Nucleus accumbens (tissue), 56 donors: ENCODE measurements at regions not wholly inside any gene's neighbourhood (a gene's known extent, or its start where the extent isn't known, plus 50 kb on each side); places are given as distances from the start of the nearest gene placed in this dataset.
"Not testable (repeated sequence)": the region's sequence is repeated elsewhere in the genome, so short reads cannot be mapped to it uniquely, and the experiment has no call there.

Experiments
- DNase-seq, 56 donors: peaks; one replicate each; lab custom pipeline; 2025; lab: John Stamatoyannopoulos, UW

GRCh38 chr9:126164796-126165525, 161.7 kb upstream of the MVB12B start:
- DNase-seq, result peak in 38 of 56 donors; percentile 12 to 85 (median 66)

GRCh38 chr9:126165755-126166154, 160.9 kb upstream of the MVB12B start:
- no peak for DNase-seq

GRCh38 chr9:126166291-126166690, 160.3 kb upstream of the MVB12B start:
- no peak for DNase-seq

DNA sequence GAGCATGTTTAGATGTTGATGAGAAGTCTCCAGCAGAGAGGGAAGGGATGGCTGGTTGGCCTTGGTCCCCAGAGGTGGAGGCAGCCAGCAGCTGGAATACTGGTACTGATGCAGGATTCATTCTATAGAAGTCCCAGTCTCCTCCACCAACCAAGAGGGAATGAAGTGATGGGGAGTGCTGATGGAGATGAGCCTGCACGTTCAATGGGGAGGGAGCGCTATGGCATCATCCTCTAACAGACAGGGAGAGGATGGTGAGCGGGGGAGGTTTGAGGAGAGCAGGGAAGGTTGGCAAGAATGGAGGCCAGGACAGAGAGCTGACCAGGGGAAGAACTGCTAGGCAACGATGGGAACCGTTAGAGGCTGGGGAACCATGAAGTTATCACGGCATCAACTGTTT, 159.8 kb upstream of the MVB12B start:
- no peak for DNase-seq

DNA sequence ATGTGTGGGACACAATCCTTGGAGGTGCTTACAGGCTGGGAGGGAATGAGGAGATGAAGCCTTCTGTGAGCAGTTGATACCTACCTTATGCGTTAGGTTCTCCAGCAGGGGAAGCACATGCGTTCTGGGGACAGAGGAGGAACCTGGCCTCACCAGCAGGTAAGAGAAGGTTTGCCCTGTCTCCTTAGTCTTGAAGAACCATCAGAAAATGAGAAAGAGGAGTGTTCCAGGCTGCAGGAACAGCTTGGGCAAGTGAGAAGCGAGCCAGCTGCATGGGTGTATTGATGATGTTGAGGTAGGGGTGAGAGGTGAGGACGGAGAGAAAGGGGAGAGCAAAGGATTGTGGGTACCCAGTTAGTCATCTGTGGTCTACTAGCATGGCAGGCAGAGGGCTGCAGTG, 156.9 kb upstream of the MVB12B start:
- DNase-seq, result no peak

- DNase-seq, result no peak
Measured at GRCh38 chr9:126170286-126170823, 156.3 kb upstream of the MVB12B start.

DNA sequence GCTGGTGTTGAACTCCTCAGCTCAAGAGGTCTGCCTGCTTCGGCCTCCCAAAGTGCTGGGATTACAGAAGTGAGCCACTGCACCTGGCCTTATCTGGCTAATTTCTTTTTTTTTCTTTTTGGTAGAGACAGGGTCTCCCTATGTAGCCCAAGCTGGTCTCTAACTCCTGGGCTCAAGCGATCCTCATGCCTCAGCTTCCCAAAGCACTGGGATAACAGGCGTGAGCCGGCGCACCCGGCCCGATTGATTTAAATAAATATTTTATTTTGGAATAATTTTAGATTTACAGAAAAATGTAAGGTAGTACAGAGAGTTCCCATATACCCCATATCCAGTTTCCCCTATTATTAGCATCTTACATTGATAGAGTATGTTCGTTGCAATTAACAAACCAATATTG, 155.0 kb upstream of the MVB12B start:
- DNase-seq, result no peak

DNA sequence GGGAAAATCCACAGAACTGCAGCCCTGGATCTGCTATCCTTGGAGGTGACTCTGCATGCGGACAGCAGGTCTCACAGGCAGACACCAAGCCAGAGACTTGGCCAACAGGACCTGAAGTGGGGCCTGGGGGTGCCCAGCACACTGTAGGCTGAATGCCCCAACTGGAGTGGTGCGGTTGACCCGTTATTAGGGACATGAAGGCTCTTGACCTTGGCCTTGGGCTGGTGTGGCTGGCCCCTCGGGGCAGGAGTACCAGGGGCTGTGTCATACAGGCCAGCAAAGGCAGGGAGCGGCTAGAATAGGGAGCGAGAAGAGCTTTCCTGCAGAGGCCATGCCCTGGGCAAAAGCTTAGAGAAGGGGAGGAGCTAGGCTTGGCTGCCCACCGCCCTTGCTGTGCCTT, 153.2 kb upstream of the MVB12B start:
- no peak for DNase-seq

DNA sequence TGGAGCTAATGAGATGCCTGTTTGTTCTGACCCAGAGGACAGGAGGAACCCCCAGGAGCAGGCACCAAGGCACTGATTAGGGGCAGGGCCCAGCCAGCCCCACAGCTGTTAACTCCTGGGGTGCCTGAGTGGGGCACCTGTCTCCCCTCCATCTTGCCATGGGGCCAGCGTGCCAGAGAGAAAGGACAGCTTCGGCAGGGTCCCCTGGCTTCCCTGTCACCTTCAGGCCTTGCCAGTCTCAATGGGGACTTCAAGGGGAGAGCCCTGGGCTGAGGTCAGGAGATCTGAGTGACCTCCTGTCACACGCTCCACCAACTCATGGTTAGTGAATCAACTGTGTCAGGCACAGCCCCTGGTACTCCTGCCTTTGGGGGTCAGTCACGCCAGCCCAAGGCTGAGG, 152.7 kb upstream of the MVB12B start:
- DNase-seq, result no peak

DNA sequence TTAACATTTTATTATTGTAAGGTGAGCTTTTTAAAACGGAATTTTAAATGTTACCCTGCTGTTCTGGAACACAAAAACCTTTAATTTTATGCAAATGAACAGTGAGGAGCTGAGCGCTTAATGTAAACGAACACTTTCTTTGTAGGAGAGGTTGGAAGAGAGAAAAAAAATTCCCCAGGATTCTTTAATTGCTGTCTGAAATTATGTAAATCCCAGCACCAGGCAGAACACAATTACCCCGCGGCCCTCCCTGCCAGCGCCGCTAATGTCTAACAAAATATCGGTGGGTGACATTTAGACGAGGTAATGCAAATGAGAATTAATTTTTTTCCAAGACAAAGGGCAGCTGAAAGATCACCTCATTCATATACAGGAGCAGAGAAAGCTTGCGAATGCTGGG, 143.4 kb upstream of the MVB12B start:
- DNase-seq, result peak in 2 of 56 donors; percentile 8 to 24

DNA sequence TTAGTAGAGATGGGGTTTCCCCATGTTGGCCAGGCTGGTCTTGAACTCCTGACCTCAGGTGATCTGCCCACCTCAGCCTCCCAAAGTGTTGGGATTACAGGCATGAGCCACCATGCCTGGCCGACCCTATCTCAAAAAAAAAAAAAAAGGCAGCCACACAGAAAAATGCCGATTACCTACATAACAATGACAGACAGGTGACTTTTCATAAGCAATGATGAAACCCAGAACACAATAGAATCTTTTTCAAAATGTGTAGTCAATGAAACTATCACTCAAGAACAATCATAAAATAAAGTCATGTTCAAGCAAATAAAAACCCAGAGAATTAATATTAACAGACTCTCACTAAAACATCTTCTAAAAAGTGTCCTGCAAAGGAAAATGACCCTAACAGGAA, 135.6 kb upstream of the MVB12B start:
- DNase-seq, result not testable (repeated sequence)

DNA sequence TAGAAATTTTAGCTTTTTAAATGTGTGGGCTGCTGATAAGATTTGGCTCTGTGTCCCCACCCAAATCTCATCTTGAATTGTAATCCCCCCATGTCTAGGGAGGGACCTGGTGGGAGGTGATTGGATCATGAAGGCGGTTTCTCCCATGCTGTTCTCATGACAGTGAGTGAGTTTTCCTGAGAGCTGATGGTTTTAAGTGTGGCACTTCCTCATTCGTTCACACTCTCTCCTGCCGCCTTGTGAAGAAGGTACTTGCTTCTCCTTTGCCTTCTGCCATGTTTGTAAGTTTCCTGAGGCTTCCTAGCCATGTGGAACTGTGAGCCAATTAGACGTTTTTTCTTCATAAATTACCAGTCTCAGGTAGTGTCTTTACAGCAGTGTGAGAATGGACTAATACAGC, 127.8 kb upstream of the MVB12B start:
- no peak for DNase-seq

- no peak for DNase-seq
Measured at GRCh38 chr9:126203313-126203712, 123.3 kb upstream of the MVB12B start.

DNA sequence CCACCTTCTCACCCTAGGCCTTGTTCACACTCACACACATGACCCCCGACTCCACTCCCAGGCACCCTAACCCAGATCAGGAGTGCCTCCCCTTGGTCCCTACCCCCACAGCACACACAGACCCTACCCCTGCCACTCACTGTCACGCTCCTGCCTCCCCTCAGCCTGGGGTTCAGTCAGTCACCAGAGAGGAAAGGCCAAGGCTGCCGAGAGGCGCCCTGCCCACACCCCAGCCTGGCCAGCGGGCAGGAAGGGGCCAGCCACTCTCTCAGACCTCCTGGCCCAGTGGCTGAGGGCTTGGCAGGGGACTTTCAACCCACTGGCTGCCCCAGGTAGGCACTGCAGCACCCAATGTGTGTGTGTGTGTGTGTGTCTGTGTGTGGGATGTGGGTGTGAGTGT, 122.4 kb upstream of the MVB12B start:
- DNase-seq, result no peak

DNA sequence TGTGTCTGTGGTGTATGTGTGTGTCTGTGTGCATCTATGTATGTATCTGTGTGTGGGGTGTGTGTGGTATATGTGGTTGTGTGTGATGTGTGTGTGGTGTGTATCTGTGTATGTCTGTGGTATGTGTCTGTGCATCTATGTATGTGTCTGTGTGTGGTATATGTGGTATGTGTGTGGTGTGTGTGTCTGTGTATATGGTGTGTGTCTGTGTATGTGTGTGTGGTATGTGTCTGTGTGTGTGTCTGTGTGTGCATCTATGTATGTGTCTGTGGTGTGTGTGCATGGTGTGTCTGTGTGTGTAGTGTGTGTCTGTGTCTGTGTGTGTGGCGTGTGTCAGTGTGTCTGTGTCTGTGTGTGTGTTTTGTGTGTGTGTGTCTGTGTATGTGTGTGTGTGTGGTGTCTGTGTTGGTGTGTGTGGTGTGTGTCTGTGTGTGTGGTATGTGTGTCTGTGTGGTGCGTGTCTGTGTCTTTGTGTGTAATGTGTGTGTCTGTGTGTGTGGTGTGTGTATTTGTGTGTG, 121.9 kb upstream of the MVB12B start:
- no peak for DNase-seq

DNA sequence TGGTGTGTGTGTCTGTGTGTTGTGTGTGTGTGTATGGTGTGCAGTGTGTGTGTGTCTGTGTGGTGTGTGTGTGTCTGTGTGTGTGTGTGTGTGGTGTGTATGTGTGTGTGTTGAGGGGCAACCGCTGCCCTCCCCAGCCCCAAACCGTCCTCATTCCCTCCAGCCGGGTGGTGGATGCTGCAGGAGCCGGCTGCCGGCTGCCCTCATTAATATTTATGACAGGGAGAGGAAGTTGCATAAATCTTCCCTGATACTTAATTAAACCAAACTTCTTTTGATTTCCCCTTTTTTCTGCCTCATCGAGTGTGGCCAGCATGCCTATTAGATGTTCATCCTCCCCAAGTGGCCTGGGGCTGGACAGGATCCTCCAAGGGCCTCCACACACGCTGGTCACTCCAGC, 121.4 kb upstream of the MVB12B start:
- no peak for DNase-seq

DNA sequence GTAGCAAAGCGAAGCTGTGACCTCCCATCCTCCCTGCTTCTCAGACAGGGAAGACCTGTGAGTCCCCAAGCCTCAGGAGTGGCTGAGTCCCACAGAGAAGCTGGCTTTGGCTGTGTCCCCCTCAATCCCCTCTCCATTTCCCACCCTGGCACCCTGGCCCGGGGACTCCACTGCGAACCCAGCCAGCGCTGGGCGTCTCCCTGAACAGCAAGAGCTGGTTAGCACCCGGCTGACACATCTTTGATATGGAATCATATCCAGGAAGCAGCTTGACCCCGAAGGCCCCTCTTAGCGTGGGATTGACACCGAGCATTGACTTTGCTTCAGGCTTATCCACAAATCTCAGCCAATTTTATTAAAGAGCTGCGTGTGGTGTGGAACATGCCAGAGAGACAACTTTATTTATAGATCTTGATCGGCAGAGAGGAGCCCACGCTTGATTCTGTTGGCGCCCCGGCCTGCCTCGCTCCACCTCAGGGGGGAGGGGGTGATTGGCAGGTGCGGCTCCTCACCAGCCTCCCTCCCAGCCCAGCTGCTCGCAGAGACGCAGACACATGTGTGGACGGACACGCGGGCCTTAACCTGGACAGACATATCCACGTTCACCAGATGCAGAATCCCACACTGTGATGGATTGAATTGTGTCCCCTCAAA, 120.7 kb upstream of the MVB12B start:
- DNase-seq, result peak in 26 of 56 donors; percentile 5 to 72 (median 34)

DNA sequence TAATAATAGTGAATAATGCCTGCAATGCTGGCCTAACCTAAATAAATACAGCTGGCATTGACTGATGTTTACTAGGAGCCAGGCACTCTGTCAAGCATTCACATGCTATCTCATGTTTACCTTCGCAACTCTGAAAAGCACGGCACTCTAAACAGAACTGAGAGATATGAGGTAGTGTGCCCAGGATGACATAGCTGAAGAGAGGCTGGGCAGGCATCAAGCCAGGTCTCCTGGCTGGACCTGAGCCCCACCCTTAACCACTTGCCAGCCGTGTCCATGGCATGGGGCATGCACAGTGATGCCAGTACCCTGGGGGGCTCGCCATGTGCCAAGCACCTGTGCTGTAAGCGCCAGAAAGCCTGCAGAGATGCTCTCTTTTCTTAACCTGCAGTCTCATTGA, 119.4 kb upstream of the MVB12B start:
- no peak for DNase-seq

DNA sequence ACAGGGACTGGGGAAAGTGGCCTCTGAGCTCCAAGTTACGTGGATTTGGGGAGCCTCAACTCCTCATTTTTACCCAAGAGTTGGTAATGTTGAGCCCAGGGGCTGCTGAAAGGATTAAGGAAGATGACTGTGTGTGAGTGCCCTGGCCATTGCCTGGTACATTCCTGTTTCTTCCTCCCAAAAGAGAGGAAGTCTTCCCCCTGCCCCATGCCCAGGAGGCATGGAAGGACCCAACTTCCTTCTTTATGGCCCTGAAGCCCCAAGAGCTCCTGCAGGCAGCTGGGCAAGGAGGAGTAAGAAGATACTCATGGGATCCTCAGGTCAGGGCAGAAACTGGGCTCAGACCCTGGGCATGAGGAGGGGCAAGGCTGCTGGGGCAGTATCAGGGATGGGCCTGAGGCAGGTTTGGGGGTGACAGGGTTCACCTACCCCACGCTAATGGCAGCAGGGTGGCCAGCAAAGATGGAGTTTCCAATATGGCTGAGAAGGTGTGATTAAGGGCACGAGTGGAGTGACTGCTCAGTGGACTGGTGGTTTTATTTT, 118.3 kb upstream of the MVB12B start:
- no peak for DNase-seq

GRCh38 chr9:126211441-126212074, 115.1 kb upstream of the MVB12B start:
- no peak for DNase-seq

DNA sequence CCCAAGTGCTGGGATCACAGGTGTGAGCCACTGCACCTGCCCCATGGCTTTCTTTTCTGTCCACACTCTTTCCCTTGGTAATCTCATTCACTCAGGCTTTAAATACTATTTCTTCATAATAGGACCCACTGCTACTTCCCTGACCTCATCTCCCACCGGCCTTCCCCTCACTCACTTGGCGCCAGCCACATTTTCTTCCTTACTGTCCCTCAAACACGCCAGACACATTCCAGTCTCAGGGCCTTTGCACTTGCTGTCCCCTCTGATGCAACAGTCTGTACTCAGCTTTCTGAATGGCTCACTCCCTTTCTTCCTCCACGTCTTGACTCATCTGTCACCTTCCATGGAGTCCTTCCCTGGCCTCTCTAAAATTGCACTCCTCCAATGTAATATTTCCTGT, 111.1 kb upstream of the MVB12B start:
- DNase-seq, result no peak
